CMK (cell line): ENCODE measurements at regions not wholly inside any gene's neighbourhood (a gene's known extent, or its start where the extent isn't known, plus 50 kb on each side); places are given as distances from the start of the nearest gene placed in this dataset.

ENCODE experiments used
- DNase-seq: peaks from one replicate; pipeline ENCODE4 v3.0.0-alpha.2; 2010; ENCODE audit warnings: low read depth

- DNase-seq, result no peak
Measured at GRCh38 chr12:73361156-73361863, 1089.1 kb downstream of the TRHDE start.

GRCh38 chr12:73361864-73362230, 1089.7 kb downstream of the TRHDE start:
- DNase-seq, result no peak

- no peak for DNase-seq
Measured at GRCh38 chr12:73362666-73363065, 1090.5 kb downstream of the TRHDE start.

- no peak for DNase-seq
Measured at GRCh38 chr12:73372856-73373255, 1100.7 kb downstream of the TRHDE start.

- DNase-seq, result no peak
Measured at GRCh38 chr12:73374360-73374759, 1102.2 kb downstream of the TRHDE start.

- DNase-seq, result no peak
Measured at GRCh38 chr12:73383584-73384222, 1111.5 kb downstream of the TRHDE start.

GRCh38 chr12:73384592-73384991, 1112.4 kb downstream of the TRHDE start:
- no peak for DNase-seq

GRCh38 chr12:73390261-73390660, 1118.1 kb downstream of the TRHDE start:
- DNase-seq, result no peak

GRCh38 chr12:73413051-73413450, 1124.6 kb upstream of the ATXN7L3B start:
- DNase-seq, result no peak

- no peak for DNase-seq
Measured at GRCh38 chr12:73413974-73414373, 1123.7 kb upstream of the ATXN7L3B start.

- DNase-seq, result no peak
Measured at GRCh38 chr12:73414926-73415325, 1122.7 kb upstream of the ATXN7L3B start.

- no peak for DNase-seq
Measured at GRCh38 chr12:73418541-73418940, 1119.1 kb upstream of the ATXN7L3B start.

GRCh38 chr12:73421832-73422231, 1115.8 kb upstream of the ATXN7L3B start:
- no peak for DNase-seq

GRCh38 chr12:73424484-73424883, 1113.2 kb upstream of the ATXN7L3B start:
- no peak for DNase-seq

- DNase-seq, result no peak
Measured at GRCh38 chr12:73445658-73446324, 1091.8 kb upstream of the ATXN7L3B start.

GRCh38 chr12:73452672-73453469, 1084.8 kb upstream of the ATXN7L3B start:
- DNase-seq, result no peak

- DNase-seq, result no peak
Measured at GRCh38 chr12:73460212-73460611, 1077.4 kb upstream of the ATXN7L3B start.

GRCh38 chr12:73465106-73465505, 1072.5 kb upstream of the ATXN7L3B start:
- DNase-seq, result no peak

GRCh38 chr12:73486256-73486655, 1051.4 kb upstream of the ATXN7L3B start:
- DNase-seq, result no peak

GRCh38 chr12:73506611-73507010, 1031.0 kb upstream of the ATXN7L3B start:
- DNase-seq, result no peak

GRCh38 chr12:73514672-73515071, 1023.0 kb upstream of the ATXN7L3B start:
- DNase-seq, result no peak

GRCh38 chr12:73517859-73518258, 1019.8 kb upstream of the ATXN7L3B start:
- no peak for DNase-seq

GRCh38 chr12:73529231-73529630, 1008.4 kb upstream of the ATXN7L3B start:
- no peak for DNase-seq
